ENCODE measurements at regions not wholly inside any gene's neighbourhood (a gene's known extent, or its start where the extent isn't known, plus 50 kb on each side); places are given as distances from the start of the nearest gene placed in this dataset.

DNA sequence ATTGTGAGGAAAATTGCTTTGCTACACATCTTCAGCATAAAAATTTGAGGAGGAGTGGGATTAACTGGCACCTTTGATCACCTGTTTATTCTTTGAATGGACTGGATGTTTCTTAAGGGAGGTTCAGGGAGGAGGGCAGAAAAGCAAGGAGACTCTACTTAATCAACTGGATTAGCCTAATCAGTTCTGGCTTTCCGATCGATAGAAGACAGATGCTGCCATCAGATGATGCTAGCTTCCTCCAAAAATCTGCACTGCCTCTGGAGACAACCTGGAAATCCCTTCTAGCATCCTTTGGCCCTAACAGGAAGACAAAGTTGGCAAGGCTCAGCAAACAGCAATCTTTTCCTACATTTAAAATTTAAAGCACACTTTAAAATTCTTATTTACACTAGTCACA, 197.8 kb downstream of the EBLN2 start:
- Histone ChIP-seq H2AK9ac (replicated peaks; ENCODE audit: low read depth, low read length, poor library complexity) (no peak overlapping the region), H3K27me3 (ENCODE audit: control insufficient read depth, insufficient read depth, low read length) (peaks cover 2% of the 10 kb centered on the region; the same call in 1 of the 2 replicates), H4K5ac (ENCODE audit: low read depth, low read length) (no peak overlapping the region), H2BK20ac (ENCODE audit: low read depth, low read length) (no peak overlapping the region), H4K8ac (ENCODE audit: low read depth in 2 of 2, low read length in 2 of 2) (no peak overlapping the region), H3K4me3 (ENCODE audit: insufficient read depth, low read depth, low read length) (no peak overlapping the region), H3K14ac (replicated peaks; ENCODE audit: low read depth, low read length) (no peak overlapping the region), H4K20me1 (ENCODE audit: insufficient read depth, low read length) (no peaks in the 10 kb centered on the region), H3K23ac (ENCODE audit: low read depth, low read length) (no peak overlapping the region), H3K18ac (ENCODE audit: low read depth, low read length) (no peak overlapping the region), H3K4ac (ENCODE audit: low read depth, low read length) (no peak overlapping the region), H3K27ac (ENCODE audit: insufficient read depth, low read length) (no peak overlapping the region), H3K56ac (ENCODE audit: extremely low read depth, insufficient read depth, low read length) (no peak overlapping the region), H3K4me2 (ENCODE audit: low read depth, low read length) (no peak overlapping the region), H2BK120ac (ENCODE audit: low read depth, low read length) (no peak overlapping the region), H3K9me1 (ENCODE audit: insufficient read depth, low read length) (no peaks in the 10 kb centered on the region), H3K36me3 (ENCODE audit: control insufficient read depth, insufficient read depth, low read length) (no peaks in the 10 kb centered on the region), H3K79me1 (ENCODE audit: low read depth in 1 of 2, low read length in 2 of 2) (no peaks in the 10 kb centered on the region), H2BK15ac (ENCODE audit: low read depth, low read length) (no peak overlapping the region), H3K9me3 (ENCODE audit: control insufficient read depth, insufficient read depth, low read length) (no peaks in the 10 kb centered on the region), H3K4me1 (ENCODE audit: control insufficient read depth, insufficient read depth, low read length) (no peaks in the 10 kb centered on the region), H2AK5ac (ENCODE audit: low read depth, low read length) (no peak overlapping the region), H2BK5ac (ENCODE audit: low read depth, low read length, poor library complexity, severe bottlenecking) (no peak overlapping the region), H3K9ac (ENCODE audit: low read depth, low read length) (no peak overlapping the region), H4K91ac (ENCODE audit: insufficient read depth, low read depth, low read length) (no peak overlapping the region), H2AFZ (replicated peaks; ENCODE audit: low read length, poor library complexity) (no peak overlapping the region)
- TF ChIP-seq RAD21 (IDR thresholded peaks at IDR 0.05; ENCODE audit: low read length) (no peak), RFX5 (IDR thresholded peaks at IDR 0.05; ENCODE audit: low read depth, low read length) (no peak), NFE2L2 (IDR thresholded peaks at IDR 0.05; ENCODE audit: low read depth, low read length) (no peak), MAZ (IDR thresholded peaks at IDR 0.05; ENCODE audit: borderline replicate concordance, low read depth, low read length) (no peak), BHLHE40 (IDR thresholded peaks at IDR 0.05; ENCODE audit: low read depth, low read length) (no peak), CEBPB (IDR thresholded peaks at IDR 0.05; ENCODE audit: low read depth, low read length) (no peak), SMC3 (IDR thresholded peaks at IDR 0.05; ENCODE audit: low read depth, low read length) (no peak), MAFK (IDR thresholded peaks at IDR 0.05; ENCODE audit: low read depth, low read length) (no peak)
- TF ChIP-seq, protein P1, sequence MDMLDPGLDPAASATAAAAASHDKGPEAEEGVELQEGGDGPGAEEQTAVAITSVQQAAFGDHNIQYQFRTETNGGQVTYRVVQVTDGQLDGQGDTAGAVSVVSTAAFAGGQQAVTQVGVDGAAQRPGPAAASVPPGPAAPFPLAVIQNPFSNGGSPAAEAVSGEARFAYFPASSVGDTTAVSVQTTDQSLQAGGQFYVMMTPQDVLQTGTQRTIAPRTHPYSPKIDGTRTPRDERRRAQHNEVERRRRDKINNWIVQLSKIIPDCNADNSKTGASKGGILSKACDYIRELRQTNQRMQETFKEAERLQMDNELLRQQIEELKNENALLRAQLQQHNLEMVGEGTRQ (IDR thresholded peaks at IDR 0.05; ENCODE audit: low read depth, low read length), result no peak
- TF ChIP-seq, protein P2, sequence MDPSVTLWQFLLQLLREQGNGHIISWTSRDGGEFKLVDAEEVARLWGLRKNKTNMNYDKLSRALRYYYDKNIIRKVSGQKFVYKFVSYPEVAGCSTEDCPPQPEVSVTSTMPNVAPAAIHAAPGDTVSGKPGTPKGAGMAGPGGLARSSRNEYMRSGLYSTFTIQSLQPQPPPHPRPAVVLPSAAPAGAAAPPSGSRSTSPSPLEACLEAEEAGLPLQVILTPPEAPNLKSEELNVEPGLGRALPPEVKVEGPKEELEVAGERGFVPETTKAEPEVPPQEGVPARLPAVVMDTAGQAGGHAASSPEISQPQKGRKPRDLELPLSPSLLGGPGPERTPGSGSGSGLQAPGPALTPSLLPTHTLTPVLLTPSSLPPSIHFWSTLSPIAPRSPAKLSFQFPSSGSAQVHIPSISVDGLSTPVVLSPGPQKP (IDR thresholded peaks at IDR 0.05; ENCODE audit: borderline replicate concordance, low read depth, low read length), result no peak
- DNase-seq (no peak), ATAC-seq (ENCODE audit: low read depth) (no peak)
- dilution Hi-C loops (cut with HindIII; ENCODE audit: low sequenced_read_pairs, unreplicated experiment), result no loop called here
- WGBS, 2 experiments (ENCODE audit: extremely low coverage in 2 of 2, insufficient read length in 1 of 2), result no CpG with 5 or more reads among the region's 2 CpGs
- ChIA-PET POLR2A (ENCODE audit: unreplicated experiment) (interaction anchor here (0.6 kb wide), 1 partner anchor 334 kb away, joined by 4 read pairs; no protein-coding TSS in a partner anchor), CTCF (no interaction called here)
- intact Hi-C loops (cut with micrococcal nuclease), result no loop called here
- in situ Hi-C loops (cut with MboI; ENCODE audit: low sequenced_read_pairs), result loop anchor here (25.0 kb wide), 1 partner anchor 103 kb away; no protein-coding TSS in a partner anchor
- no TSS peak for BruUV-seq (replicated peaks)
